ENCODE measurements at regions not wholly inside any gene's neighbourhood (a gene's known extent, or its start where the extent isn't known, plus 50 kb on each side); places are given as distances from the start of the nearest gene placed in this dataset.
"Not testable (repeated sequence)": the region's sequence is repeated elsewhere in the genome, so short reads cannot be mapped to it uniquely, and the experiment has no call there.

DNA sequence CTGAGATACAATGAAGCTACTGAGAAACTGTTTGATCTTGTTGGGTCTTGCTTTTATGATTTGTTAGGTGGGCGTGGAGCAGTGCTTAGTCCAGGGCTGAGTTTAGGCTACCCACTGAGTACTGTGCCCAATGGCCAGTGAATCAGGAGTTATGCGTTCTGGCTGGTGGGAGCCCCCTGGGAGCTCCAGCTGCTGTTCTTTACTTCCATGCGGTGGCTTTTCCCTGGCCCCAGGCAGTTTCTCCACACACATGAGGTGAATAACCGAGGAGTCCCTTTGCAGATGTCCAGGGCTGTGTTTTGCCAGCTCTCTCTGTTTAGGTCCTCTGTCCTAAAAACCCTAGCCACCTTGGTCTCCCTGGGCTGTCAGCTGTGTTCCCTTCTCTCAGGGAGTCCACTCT lies 106.5 kb downstream of the KLF13 start:
- no peak for DNase-seq (ENCODE audit: low read depth)

DNA sequence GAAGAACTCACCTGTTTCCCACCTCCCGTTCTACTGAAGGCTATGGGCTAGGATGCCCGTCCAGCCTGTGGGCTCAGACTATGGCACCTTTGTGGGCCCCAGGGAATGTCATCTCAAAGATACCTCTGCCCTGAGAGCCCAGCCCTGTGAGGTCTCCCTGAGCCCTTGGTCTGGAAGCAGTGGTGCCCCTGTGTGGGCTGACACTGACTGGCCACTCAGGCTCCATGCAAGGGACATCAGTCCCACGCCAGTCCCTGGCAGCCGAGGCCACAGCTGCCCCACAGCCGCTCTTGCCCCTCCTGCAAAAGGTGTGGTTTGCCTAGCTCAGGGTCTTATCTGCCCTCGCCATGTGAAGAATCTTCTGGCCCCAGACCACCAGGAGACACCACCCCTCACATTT lies 106.9 kb downstream of the KLF13 start:
- DNase-seq (ENCODE audit: low read depth), result no peak

DNA sequence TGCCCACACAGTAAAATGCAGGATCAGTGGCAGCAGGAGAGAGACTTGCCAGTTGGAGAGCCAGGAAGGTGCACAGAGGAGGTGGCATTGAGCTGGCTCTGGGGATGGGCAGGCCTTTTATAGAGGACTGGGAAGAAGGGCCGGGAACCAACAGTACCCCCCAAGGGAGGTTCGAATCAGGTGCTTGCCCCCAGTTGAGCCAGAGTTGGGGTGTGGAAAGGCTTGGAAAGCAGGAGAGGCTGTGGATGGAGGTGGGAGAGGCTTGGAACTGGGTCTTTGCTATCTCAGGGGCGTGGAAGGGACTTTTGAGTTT lies 107.6 kb downstream of the KLF13 start:
- no peak for DNase-seq (ENCODE audit: low read depth)

DNA sequence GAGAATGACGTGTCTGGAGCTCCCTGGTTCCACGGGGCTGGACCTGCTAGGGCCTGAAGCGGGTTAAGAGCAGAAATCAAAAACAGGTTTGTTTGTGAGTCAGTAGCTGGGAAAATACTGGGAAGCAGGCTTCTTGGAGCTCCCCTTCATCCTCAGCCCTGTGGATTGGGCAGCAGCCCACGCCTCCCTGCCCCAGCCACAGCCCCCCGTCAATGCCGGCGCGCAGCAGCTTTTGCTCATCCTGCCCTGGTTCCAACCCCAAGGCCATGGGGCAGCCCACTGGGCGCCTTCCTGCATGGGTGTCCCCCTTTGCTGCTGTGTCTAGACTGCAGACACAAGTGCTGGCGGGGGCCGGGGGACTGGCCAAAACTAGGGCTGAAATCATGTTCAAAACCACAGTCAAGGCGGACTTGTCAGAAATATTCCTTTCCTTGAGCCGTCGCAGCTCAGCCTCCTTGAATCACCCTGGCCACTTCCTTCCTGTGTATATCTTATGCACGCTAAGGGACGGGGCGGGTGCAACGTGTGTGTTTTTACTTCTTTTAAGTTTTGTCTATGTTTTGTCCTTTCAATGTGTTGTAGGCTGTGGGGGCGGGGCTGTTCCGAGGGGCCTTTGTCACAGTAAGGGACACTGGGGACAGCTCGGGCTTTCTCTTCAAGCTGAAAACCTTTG lies 108.1 kb downstream of the KLF13 start:
- no peak for DNase-seq (ENCODE audit: low read depth)

DNA sequence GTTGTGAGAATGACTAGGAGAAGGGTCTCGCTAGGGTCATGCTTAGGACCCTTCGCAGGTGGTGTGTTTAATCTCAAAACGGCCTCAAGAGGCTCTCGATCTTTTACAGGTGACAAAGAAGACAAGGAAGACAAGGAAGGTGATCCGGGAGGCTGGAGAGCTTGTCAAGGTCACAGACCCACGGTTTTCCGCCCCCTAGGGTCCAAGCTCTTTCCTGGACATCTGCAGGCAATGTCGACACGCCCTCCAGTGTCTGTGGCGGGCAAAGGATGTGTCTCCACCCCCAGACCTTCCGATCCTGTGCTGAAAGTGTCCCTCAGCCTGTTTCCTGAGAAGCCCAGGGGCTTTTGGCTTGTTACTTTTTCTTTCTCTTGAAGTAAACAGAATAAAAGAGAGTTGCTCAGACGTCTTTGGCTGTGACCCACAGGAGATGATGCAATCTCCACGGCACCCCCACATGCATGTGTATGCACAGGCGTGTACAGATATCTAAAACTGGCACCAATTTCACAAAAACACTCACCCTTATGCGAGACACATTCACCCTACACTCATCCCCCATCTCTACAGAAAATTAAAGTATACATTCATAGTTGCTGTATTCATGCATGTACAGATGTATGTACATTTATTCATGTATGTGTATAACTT lies 108.8 kb downstream of the KLF13 start:
- peak; percentile 69 for DNase-seq (ENCODE audit: low read depth)

DNA sequence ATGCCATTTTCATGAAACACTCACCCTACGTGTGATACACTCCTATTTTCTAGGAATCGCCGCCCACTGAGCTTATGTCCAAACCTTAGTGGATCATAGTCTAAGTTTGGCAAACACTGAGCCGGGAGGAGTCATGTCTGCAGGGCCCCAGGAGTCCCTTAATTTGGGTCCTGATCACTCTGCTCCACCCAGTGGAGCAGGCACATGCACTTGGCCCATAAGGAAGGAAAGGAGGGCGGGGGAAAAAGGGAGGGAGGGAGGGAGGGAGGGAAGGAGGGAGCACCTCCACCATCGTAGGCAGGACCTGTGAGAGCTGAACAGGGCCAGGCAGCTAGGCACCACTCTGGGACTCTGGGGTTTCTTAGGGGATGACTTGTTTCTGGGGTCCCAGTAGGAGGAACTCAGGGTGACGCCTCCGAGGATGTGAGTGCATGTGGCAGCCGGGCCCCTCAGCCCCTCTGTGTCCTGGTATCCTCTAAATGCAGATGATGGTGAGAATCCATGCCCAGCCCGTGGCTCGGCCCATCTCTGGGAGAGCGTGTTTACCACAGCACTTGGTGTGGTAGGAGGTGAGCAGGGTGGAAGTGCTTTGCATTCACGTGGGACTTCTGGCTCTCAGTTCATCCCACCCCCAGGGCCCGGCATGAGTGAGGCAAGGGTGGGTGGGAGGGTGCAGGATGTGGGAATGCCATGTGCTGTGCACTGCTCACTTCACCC lies 109.4 kb downstream of the KLF13 start:
- DNase-seq (ENCODE audit: low read depth), result no peak

DNA sequence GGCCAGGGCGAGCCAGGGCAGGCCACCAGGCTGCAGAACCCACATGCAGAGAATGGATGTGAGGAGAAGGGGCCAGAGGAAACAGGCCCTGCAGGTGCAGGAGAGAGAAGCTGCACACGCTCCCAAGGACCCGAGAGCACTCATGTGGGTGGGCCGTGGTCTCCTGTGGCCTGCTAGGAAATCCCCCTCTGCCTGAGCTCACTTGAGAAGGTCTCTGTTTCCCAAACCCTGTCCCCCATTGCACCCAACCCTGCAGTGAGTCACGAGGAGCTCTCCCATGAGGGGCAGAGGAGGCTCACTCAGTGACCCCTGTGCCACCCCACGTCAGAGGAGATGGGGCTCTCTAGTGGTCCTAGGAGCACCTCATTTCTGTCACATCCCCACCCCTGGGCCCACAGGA lies 111.1 kb downstream of the KLF13 start:
- no peak for DNase-seq (ENCODE audit: low read depth)

DNA sequence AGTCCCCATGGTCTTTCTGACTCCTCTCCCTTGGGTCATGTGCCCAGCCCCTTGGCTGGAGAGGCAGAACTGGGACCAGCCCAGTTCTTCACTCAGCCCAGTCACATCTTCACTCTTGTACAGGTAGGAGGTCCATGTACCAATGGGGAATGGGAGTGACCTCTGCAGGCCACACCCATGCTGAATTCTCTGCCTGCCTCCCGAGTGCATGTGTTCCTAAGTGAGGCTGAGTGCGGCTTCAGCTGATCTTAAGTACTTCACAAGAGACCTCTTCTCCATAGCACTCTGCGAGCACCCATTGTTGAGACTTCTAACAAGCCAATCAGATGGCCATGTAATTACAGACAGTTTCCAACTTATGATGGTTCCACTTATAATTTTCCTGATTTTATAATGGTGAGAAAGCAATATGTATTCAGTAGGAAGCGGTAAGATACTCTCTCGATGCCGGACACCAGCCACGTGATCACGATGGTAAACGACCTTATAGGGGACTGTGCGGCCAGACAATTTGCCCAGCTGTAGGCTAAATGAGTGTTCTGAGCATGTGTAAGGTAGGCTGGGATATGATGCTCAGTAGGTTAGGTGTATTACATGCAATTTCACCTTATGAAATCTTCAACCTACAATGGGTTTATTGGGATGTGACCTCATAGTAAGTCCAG lies 112.1 kb downstream of the KLF13 start:
- no peak for DNase-seq (ENCODE audit: low read depth)

DNA sequence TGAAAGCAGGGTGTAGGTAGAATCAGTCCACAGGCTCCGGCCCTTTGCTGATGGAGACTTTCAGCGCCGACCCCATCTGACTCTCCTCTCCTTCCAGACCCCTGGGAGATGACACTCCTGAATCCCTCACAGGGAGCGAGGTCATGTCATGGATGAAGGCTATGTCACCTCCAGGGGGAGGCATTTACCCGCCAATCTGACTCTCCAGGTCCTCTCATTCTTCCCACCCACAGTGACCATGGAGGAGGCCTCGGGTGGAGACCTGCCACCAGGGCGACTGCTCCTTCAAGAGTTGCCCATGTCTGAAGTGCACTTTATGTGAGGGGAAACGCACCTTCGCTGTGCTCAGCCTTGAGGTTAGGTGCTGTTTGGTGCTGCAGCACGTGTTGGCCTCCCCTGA lies 112.7 kb downstream of the KLF13 start:
- no peak for DNase-seq (ENCODE audit: low read depth)

DNA sequence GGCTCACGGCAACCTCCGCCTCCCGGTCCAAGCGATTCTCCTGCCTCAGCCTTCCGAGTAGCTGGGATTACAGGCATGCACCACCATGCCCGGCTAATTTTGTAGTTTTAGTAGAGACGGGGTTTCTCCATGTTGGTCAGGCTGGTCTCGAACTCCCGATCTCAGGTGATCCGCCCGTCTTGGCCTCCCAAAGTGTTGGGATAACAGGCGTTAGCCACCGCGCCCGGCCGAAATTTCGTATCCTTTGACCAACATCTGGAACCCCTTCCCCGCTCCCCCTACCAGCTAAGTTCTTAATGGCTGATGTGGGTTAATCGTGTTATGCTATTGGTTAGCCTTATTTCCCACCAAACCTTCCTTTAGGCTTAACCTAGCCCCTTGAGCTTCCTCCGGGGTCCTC lies 113.6 kb downstream of the KLF13 start:
- DNase-seq (ENCODE audit: low read depth), result not testable (repeated sequence)

DNA sequence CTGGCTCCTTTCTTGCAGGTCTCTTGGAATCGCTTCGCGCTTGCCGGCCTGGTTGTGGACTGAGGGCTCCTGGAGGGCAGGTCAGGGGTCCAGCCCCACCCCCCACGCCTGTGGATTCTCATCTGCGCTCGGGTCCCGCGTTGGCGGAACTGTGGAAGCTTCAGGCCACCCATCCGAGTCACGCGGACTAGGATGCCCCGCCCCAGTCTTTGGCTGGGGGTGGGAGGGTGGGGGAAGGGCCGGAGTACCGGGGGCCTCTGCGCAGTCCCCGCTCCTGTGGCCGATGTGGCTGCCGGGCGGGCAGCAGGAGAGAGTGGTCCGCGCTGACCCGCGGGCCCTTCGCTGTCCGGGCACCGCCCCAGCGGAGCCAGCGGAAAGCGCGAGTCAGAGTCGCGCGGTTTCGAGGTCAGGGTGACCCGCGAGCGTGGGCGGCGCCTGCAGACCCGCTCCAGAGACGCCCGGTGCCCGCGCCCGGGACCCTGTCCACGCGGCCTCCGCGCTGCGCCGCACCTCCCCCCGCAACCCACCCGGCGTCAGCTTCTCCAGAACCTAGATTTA lies 114.2 kb downstream of the KLF13 start:
- DNase-seq (ENCODE audit: low read depth), result no peak

DNA sequence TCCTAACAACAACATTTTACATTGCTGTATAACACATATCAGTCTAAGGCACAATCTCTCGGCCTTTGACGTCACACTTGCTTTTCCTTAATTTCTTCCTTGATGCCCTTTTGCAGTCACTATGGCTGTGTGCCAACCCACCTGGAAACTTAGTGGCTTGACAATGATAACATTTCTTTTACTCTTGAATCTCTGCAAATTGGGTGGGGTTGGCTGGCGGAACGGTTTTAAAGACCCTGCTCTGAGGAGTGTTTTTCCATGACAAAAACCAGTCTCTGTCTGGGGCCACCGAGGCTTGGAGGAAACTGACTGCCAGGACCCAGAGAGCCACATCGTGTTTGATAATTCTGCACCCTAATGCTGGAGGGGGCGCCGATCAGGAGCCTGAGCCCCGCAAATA lies 115.6 kb downstream of the KLF13 start:
- no peak for DNase-seq (ENCODE audit: low read depth)

DNA sequence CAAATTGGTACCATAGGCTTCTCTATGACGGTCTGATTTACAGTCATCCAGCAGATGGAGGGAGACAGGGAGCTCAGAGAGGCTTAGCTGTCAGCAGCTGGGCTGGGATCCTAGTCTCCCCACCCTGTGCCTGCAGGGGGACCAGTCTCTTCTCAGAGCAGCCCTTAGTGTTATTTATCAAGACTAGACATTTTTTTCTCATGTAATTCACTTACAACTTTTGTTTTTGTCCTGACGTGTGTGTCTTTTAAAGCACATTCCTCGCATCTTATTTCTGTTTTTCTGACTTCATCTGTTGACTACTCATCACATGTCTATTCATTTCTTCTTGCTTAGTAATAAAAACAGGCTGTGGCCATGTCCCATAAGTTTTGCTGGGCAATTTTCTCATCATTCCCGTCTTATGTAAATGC lies 116.1 kb downstream of the KLF13 start:
- peak; percentile 48 for DNase-seq (ENCODE audit: low read depth)

DNA sequence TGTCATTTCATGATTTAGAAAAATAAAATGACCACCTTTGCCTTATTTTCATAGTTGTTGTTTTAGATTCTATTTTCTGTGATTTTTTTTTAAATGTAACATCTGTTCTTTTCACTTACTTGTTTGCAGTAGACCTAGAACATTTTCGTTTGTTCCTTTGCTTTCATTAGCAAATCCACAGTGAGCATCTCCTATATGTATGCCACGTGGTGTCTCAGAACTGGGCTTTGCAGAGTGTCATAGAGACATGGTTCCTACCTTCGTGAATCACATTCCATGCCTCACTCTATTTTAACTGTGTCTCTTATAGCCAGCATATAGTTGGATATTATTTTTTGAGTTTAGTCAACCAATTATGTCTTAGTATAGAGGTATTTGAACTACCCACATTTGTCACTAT lies 118.2 kb downstream of the KLF13 start:
- no peak for DNase-seq (ENCODE audit: low read depth)

DNA sequence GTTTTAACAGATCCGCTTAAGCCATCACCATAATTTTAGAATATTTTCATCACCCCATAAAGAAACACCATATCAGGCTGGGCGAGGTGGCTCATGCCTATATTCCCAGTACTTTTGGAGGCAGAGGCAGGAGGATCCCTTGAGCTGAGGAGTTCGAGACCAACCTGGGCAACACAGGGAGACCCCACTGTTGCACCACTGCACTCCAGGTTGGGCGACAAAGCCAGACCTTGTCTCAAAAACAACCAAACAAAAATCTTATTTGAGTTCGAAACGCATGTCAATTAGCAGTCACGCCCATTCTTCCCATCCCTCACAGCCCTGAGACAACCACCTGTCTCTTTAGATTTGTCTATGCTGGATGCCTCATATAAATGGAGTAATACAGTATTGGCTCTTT lies 119.9 kb downstream of the KLF13 start:
- no peak for DNase-seq (ENCODE audit: low read depth)

DNA sequence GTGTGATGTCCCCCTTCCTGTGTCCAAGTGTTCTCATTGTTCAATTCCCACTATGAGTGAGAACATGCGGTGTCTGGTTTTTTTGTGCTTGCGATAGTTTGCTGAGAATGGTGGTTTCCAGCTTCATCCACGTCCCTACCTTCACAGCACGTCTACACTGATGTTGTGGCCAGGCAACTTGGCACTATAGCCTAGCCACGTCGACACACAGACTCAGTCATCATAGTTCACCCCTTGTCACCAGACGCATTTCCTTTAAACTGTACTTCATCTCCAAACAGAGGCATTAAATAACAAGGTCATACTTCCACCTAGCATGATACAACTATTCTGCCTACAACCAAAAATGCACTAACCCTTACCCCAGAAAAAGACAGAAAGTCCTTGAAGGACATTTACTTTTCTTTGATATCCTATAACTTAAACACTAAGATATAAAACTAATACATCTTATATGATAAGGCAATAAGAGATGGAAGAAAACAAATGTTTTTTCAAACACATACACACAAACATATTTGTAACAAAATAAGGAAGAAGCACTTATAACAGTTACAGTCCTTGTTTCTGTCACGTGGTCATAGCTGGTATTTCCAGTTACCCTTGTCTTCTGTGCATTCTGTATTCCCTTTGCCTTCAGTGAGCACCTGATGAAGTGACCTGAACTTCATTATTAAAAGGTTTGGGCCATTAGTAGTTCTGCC lies 121.4 kb downstream of the KLF13 start:
- no peak for DNase-seq (ENCODE audit: low read depth)

DNA sequence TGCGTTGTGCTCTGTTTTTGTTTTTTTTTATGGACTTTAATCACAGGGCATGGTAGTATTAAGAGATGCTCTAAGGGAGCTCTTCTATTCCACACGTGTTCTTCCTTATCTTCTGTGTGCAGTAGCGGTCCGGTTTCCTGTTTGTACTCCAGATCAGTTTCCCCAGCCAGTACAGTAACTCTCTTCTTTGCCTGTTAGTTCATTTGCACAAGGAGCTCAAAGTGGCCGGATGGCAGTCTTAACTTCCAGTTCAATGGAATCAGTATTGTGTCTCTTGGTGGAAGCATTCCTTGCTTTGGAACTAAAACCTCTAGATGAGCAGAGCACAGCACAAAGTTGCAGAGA lies 122.0 kb downstream of the KLF13 start:
- DNase-seq (ENCODE audit: low read depth), result no peak

DNA sequence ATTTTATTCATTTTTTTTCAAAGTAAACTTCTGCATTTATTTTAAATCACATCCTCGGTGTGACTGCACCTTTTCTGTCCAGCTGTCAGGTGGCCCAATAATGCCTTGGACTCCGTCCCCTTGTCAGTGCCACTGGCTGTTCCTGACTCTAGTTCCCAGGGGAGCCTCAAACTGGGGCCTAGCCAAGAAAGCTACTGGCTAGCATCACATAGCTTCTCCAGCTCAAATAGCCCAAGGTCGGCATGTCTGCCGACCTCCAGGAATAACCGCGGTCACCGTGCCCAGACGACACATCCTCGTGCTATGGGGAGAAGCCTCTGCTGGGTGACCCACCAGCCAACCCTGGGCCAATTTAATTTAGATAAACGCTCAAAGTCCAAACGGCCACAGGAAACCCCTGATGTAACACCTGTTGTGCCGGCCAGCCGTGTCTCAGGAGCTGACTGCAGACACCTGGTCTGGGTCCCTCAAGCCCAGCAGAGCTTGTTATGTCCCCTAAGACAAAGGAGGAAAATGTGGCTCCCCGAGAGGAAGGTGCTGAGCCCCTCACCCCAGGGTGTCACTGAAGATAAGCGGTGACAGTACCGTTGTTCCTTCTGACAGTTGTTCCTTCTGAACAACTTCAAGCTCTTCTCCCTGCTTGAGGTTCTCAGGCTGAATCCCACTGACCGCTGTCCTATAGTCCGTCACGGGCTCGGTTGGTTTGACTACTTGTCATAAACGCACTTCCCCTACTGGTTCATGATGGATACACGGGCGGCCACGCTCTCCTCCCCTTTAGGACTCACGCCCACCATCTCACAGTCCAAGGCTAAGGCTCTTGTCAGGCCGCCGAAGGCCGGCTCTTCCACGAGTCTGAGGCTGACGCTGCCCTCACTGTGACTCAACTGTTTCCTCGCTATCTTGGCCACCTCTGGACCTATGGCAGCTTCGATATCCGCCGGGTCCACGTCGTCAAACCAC lies 126.2 kb downstream of the KLF13 start:
- DNase-seq (ENCODE audit: low read depth), result no peak

DNA sequence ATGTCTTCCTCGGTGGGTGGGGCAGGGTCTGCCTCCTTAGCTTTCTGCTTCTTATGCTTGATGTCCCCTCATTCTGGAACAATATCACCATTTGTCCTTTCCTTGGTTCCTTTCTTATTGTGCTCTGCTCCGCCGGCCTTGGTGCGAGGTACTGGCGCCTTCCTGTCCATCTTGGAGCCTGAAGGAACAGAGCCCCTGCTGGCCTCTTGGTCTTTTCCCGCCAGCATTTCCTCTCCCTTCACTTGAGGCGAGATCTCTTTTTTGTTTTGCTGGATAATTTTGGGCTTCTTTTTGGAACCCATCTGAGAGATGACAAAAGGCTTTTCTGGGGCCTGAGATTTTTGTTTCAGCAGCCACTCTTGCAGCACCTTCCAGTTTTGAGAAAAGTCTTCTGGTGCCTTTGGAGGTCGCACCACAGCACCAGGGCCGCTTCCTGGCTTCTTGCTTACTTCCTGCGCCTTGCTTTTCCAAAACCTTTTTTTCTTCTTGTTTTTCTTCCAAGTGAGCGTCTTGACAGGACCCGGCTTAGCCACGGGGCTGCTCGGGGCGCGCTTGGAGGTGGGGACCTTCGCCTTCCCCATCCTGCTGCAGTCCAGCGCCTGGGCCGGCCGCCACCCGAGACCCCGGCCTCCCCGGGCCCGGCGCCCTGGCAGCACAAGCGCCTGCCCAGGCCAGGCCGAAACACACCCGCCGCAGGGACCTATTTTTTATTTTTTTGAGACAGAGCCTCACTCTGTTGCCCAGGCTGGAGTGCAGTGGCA lies 127.1 kb downstream of the KLF13 start:
- no peak for DNase-seq (ENCODE audit: low read depth)

DNA sequence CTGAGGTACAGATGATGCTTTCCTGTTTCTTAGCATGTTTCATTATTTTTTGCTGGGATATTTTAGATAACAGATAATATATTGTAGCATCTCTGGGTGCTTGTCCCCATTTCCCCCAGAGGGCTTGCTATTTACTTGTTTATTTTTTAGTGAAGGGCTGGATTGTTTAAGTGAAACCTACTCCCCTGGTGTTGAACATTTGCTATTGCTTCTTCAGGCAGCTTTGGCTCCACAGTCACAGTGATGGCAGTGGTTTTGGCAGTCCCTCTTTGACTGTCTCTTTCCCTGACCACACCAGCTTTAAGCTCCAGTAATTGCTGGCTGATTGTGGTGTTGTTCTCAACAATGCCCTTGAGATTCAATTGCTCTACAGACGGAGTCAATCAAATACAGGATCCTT lies 128.9 kb downstream of the KLF13 start:
- no peak for DNase-seq (ENCODE audit: low read depth)
